GM21619 (cell line): ENCODE measurements at regions not wholly inside any gene's neighbourhood (a gene's known extent, or its start where the extent isn't known, plus 50 kb on each side); places are given as distances from the start of the nearest gene placed in this dataset.

Experiments
- ATAC-seq: cut with Tn5 transposase; IDR thresholded peaks from one replicate; pipeline ENCODE4 v1.9.1; 2021; ENCODE audit not compliant: unreplicated experiment

- ATAC-seq = no peak
These were observed 576.9 kb downstream of the TUSC7 start for GRCh38 chr3:117286488-117286887.

- no peak for ATAC-seq
These were observed 578.0 kb downstream of the TUSC7 start for GRCh38 chr3:117287602-117288001.

- ATAC-seq = no peak
These were observed 581.9 kb downstream of the TUSC7 start for GRCh38 chr3:117291476-117291875.

GRCh38 chr3:117297065-117297464 lies 587.5 kb downstream of the TUSC7 start:
- no peak for ATAC-seq

DNA sequence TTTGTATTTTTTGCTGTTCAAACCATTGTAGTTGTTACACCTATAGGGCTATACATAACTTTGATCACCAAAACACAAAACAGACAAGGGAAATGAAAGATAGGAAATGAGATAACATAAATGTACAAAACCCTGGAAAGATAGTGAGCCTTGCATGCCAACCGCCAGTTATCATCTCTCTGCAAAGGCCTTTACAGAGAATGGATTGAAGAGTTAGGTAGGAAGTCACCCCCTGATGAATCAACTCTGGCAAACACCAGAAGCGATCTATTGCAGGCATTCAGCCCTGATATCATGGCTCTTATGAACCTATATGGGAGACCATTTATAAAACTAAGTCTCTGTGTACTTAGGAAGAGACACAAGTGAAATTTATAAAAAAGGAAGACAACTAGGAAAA lies 588.0 kb downstream of the TUSC7 start:
- ATAC-seq = no peak

GRCh38 chr3:117298273-117298672 lies 588.7 kb downstream of the TUSC7 start:
- no peak for ATAC-seq

- ATAC-seq = no peak
These were observed 592.8 kb downstream of the TUSC7 start for GRCh38 chr3:117302428-117302827.

GRCh38 chr3:117303443-117303842 lies 593.9 kb downstream of the TUSC7 start:
- ATAC-seq = no peak

DNA sequence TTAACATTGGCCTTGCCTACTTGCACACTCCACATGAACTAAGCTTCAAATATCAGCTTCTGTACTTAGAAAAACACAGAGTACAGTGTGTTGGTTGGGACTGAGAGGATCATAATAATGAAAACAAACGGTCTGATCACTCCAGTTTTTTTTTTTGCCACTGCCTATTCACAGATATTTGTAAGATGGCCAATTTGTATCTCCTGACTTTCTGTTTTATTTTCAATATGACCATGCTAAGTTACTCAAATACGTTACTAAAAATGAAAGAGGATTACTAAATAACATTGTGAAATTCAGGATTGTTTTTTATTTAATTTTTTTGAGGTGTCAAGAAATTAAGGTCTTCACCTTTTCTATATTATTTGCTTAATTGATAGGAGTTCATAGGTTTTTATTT lies 595.1 kb downstream of the TUSC7 start:
- no peak for ATAC-seq

DNA sequence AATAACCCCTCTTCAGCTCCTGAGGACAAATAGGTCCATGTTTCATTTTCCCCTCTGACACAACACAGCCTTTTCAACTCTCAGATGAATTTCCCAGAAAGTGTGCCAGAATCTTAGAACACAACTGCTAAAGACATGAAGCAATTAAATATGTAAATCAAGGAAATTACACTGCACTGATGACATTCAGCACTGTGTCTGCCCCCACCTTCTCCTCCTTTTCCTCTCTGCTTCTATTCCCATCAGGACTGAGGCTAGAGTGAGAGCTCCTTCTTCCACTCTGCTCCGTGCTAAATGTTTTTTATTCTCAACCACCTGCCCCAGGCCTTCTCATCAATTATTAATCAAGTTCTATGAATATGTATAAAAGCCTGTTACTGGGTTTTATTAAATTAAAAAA lies 596.1 kb downstream of the TUSC7 start:
- ATAC-seq = no peak

DNA sequence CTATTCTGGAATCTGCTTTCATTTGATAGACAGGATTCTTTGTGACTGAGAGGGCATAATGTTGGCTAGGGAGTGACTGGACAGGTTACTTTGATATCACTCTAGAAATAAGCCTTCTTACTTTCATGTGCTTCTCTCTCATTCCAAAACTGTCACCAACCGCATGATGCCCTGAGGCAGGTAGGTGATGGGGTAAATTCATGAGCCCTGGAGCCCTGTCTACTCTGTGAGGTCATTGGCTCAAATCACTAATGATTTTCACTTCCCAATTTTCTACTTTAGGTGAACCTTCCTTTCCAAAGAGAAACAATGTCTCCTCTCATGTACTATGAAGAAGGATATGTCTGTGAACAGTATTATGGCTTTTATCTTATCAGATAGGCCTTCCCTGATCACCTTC lies 596.7 kb downstream of the TUSC7 start:
- no peak for ATAC-seq

DNA sequence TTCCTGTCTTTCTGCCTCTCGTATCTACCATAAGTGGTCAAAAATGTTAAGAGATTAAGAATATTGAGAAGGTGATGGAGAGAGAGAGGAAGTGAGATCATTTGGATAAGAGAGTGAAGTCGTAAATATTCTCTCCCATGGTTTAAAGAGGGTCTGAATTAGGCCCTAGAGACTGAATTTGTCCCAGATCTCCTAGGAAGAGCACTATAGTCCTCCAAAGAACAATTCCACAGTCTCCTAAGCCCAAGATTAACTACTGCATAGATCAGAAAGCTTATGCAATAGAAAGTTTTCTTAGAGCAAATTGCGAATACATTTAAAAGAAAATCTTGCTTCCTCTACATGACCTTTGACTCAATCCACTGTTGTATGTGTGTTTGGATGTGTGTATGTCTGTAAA lies 598.8 kb downstream of the TUSC7 start:
- ATAC-seq = no peak

DNA sequence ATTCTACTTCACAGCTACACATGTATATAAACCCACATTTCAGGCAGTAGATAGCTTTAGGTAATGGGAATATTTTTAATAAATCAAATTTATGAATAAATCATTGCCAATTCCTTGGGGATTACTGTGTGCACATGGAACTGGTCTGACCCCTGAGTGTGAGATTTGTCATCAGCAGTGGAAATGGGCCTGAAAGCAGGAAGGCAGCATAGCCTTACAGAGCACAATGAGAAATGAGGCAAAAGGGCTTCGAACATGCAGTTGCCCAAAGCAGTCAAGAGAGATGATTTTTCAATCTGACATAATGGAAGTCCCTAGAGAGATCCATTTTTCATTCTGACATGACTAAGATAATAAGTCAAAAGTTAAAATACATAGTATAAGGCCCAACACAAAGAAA lies 599.2 kb downstream of the TUSC7 start:
- no peak for ATAC-seq

GRCh38 chr3:117310536-117310935 lies 601.0 kb downstream of the TUSC7 start:
- ATAC-seq = no peak

DNA sequence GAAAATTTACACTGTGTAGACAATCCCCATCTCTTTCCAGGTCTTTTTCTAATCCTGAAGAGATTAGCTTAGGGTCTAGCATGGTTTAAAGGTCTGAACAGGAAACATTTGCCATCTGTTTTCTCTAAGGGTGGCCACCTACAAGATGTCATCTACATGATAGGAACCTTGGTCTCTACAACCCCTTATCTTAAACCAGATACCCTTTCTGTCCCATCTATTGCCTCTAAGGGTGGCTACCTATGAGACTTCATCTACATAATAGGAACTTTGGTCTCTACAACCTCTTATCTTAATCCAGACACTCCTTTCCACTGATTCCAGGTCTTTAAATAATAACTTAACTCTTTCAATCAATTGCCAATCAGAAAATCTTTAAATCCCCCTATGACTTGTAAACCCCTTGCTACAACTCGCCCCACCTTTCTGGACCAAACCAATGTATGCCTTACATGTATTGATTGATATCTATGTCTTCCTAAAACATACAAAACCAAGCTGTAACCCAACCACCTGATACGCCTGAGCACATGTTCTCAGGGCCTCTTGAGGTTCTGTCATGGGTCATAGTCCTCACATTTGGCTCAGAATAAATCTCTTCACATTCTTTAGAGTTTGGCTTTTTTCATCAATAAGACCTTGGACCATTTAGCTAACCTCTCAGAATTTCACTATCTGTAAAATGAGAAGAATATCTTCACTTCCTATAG lies 605.0 kb downstream of the TUSC7 start:
- no peak for ATAC-seq

- no peak for ATAC-seq
These were observed 613.3 kb downstream of the TUSC7 start for GRCh38 chr3:117322866-117323265.

- no peak for ATAC-seq
These were observed 637.3 kb downstream of the TUSC7 start for GRCh38 chr3:117346901-117347300.

GRCh38 chr3:117348884-117349283 lies 639.3 kb downstream of the TUSC7 start:
- no peak for ATAC-seq

GRCh38 chr3:117349566-117349965 lies 640.0 kb downstream of the TUSC7 start:
- no peak for ATAC-seq

GRCh38 chr3:117350371-117350770 lies 640.8 kb downstream of the TUSC7 start:
- ATAC-seq = no peak

DNA sequence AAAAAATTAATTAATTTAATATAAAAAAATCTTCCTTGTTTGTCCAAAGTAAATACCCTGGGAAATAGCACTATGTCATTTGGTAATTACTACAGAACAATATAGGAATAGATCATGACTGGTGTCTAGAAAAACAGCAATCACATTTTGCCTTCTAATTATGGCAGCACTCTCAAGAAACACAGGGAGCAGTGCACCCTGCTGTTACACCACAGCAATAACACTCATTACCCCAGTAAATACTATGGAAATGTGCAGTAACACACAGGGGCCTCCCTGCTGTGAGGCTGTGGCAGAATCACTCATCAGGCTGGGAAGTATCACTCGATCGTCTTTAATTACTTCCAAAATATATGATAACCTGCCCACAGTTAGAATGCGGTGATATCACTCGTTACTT lies 646.0 kb downstream of the TUSC7 start:
- peak; percentile 80 for ATAC-seq

DNA sequence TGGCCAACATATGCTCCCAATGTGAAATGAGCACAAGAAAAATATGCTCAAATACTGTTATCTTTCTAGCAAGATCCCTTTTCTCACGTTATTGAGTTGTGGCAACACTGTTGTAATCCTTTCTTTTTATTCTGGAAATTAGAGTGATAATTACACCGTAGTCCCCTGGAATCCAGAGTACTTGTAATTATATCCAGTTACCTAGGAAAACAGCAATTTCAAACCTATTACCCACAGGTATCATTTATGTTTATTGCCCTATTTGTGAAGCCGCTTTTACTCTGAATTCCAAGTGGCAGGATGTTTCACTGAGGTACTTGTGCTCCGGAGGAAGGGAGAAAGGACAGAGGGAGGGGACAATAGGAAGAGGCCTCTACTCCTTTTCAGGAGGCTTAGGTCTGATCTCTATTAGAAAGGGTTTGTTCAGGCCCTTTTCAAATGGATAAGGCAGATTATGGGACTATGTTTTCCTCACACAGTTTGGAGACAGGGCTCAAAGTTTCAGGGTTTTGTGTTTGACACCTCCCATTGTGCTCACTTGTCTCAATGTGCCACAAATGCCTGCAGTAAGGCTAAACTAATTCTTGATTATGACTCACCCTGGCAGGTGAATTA lies 646.6 kb downstream of the TUSC7 start:
- no peak for ATAC-seq

GRCh38 chr3:117358717-117359314 lies 649.2 kb downstream of the TUSC7 start:
- no peak for ATAC-seq
